ENCODE measurements at regions not wholly inside any gene's neighbourhood (a gene's known extent, or its start where the extent isn't known, plus 50 kb on each side); places are given as distances from the start of the nearest gene placed in this dataset.

DNA sequence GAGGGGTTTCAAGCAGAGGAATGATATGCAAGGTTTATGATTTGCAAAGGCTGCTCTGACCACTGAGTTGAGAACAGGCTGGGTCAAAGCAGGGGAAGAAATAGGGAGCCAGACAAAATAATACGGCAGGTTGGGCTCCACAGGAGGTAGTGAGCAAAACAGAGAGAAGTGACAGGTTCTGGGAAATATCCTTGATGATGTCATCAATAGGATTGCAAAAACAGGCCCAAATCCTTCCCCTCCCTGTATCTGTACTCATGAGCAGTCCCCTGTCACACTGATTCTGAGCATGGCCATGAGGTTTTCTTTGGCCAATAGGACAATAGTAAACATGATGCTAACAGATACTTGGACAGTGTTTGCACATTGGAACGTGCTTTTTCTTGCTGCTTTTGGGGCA lies 471.8 kb upstream of the BRINP1 start:
- TF ChIP-seq, protein P1, sequence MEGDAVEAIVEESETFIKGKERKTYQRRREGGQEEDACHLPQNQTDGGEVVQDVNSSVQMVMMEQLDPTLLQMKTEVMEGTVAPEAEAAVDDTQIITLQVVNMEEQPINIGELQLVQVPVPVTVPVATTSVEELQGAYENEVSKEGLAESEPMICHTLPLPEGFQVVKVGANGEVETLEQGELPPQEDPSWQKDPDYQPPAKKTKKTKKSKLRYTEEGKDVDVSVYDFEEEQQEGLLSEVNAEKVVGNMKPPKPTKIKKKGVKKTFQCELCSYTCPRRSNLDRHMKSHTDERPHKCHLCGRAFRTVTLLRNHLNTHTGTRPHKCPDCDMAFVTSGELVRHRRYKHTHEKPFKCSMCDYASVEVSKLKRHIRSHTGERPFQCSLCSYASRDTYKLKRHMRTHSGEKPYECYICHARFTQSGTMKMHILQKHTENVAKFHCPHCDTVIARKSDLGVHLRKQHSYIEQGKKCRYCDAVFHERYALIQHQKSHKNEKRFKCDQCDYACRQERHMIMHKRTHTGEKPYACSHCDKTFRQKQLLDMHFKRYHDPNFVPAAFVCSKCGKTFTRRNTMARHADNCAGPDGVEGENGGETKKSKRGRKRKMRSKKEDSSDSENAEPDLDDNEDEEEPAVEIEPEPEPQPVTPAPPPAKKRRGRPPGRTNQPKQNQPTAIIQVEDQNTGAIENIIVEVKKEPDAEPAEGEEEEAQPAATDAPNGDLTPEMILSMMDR (conservative IDR thresholded peaks at IDR 0.05; ENCODE audit: low read depth, low read length) = no peak
- no peak for TF ChIP-seq EZH2 (IDR thresholded peaks at IDR 0.05; ENCODE audit: borderline replicate concordance, low read depth, low read length, poor library complexity, severe bottlenecking)
